SK-N-MC (cell line): ENCODE measurements at regions not wholly inside any gene's neighbourhood (a gene's known extent, or its start where the extent isn't known, plus 50 kb on each side); places are given as distances from the start of the nearest gene placed in this dataset.

ENCODE experiments used
- DNase-seq: peaks from one replicate; pipeline ENCODE4 v3.0.0-alpha.2; 2011; ENCODE audit warnings: low read depth, low spot score
- H3K27ac ChIP-seq: fragments of 200-600 bp; sonication (generic); 2 replicates; pipeline ENCODE4 v1.5.1; 2016; ENCODE audit warnings: mixed run types
- H3K36me3 ChIP-seq: fragments of 200-600 bp; sonication (generic); 2 replicates; pipeline ENCODE4 v1.6.1; 2017; ENCODE audit warnings: antibody characterized with exemption, low read length, mixed read lengths; ENCODE audit not compliant: insufficient read depth
- H3K4me3 ChIP-seq: fragments of 200-600 bp; sonication (generic); 2 replicates; pipeline ENCODE4 v1.5.1; 2016
- H3K9ac ChIP-seq: fragments of 200-600 bp; sonication (generic); 2 replicates; pipeline ENCODE4 v1.8.0; 2017; ENCODE audit warnings: mixed run types, mixed read lengths; ENCODE audit not compliant: insufficient read length
- H3K9me3 ChIP-seq: fragments of 200-600 bp; sonication (generic); 2 replicates; pipeline ENCODE4 v1.6.1; 2017; ENCODE audit warnings: low read depth, mild to moderate bottlenecking, antibody characterized with exemption, low read length, moderate library complexity, mixed read lengths
- EZH2 ChIP-seq: fragments of 200-600 bp; sonication (generic); IDR thresholded peaks from one replicate; pipeline ENCODE4 v1.6.1; 2017; ENCODE audit warnings: antibody characterized with exemption
- FOXP2 ChIP-seq: optimal IDR thresholded peaks from 2 replicates; pipeline ENCODE3; 2011; ENCODE audit warnings: mild to moderate bottlenecking, moderate library complexity; ENCODE audit not compliant: insufficient read depth; ENCODE audit errors: extremely low read length, control extremely low read depth
- POLR2AphosphoS5 ChIP-seq: IDR thresholded peaks from 2 replicates; pipeline ENCODE4 v1.6.1; 2012; ENCODE audit warnings: mild to moderate bottlenecking, low read depth, low read length, borderline replicate concordance

DNA sequence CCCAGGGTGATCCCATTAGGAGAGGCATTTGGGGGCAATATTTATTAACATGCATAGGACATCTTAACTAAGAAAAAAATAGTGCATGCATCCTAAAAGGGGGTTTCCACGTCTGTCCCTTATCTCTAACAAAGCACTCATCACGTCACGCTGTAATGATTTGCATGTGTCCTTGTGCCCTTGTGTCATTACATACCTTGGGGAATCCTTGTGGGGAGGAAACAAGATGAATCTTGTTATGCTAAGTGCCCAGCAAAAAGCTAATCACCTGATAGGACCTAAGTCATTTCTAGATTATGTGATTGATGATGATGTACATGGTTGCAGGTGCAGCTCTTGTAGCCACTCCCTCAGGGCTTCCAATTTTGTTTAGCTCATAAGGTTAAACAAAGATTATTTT, 250.9 kb downstream of the FBXO15 start:
- no peaks in the 10 kb centered on the region for H3K9me3 ChIP-seq
- H3K9ac ChIP-seq: no peak overlapping the region
- H3K36me3 ChIP-seq: no peaks in the 10 kb centered on the region
- DNase-seq: no peak
- no peak overlapping the region for H3K4me3 ChIP-seq
- no peak for TF ChIP-seq EZH2
- TF ChIP-seq POLR2AphosphoS5: no peak
- no peak for TF ChIP-seq FOXP2
- no peak overlapping the region for H3K27ac ChIP-seq

DNA sequence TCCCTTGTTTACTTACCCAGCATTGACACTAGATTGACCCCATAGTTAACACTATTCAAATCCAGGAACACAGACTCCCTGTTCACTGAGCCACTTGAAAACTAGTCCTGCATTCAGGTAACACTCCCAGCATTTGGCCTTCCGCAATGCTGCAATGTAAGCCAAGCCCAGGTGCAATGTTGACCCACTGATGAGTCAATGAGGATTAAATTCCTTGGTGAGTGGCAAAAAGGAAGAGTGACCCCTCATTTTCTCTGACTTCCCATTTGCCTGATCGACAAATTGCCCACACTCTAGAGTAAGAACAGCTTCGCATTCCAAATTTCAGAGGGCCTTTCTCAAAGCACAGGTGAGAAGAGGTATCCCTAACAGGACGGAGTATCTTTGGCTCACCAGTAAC, 251.9 kb downstream of the FBXO15 start:
- Histone ChIP-seq H3K9me3 (no peaks in the 10 kb centered on the region), H3K4me3 (no peak overlapping the region), H3K27ac (no peak overlapping the region), H3K9ac (no peak overlapping the region), H3K36me3 (no peaks in the 10 kb centered on the region)
- DNase-seq: no peak
- TF ChIP-seq EZH2 (no peak), POLR2AphosphoS5 (no peak), FOXP2 (no peak)

DNA sequence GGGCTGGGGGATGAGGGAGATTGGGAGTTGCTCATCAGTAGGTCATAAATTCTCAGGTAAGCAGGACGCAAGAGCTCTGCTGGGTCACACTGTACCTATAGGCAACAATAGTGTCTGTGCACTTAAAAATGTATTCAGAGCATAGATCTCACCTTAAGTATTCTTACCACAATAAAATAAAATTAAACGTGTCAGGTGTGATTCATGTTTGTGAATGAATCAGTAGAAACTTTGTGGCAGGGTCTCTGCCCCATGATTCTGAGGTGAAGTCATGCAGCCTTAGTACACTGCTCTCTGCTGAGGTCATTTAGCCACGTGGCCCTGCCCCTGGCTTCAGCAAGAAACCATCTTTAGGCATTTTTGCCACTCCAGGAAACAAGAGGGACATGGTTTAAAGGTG, 253.8 kb downstream of the FBXO15 start:
- Histone ChIP-seq H3K27ac (no peak overlapping the region), H3K36me3 (no peaks in the 10 kb centered on the region), H3K4me3 (no peak overlapping the region), H3K9me3 (no peaks in the 10 kb centered on the region), H3K9ac (no peak overlapping the region)
- TF ChIP-seq FOXP2 (no peak), EZH2 (no peak), POLR2AphosphoS5 (no peak)
- DNase-seq: no peak

DNA sequence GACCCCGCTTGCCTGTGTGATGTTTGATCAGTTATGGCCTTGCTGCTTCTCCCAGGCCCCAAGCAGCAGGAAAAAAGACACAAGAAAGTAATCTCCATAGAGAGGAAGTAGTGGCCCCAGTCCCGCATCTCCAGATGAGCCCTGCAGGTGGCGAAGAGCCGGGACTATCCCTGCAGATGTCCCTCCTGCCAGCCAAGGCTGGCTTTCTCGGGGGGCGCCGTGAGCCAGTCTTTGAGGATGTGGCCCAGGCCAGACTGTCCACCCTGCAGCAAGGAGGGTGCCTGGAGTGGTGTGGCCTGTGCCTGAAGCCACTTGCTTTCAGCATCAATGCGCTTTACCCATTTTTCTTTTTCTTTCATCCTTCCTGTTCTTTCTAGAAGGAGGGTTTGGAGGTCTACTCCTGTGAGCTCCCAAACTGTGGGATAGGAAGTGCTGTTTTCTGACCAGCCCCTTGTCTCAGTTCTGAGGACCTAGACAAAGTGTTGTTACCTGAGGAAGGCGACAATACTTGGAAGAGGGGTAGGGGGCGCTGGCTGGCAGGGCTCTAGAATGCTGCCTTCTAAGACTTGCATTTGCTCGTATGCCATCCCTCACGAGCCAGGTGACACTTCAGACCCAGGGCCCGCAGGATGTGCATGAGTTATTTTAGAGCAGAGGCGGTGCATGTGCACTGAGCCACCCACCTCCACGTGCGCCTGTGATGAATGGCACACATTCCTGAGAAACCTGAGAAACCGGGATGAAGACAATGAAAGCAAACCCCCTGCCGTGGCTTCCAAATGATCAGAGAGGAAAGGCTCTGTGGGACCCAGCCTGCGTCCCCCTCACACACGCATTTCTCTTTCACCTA, 255.8 kb downstream of the FBXO15 start:
- no peak for DNase-seq
- H3K4me3 ChIP-seq: no peak overlapping the region
- H3K27ac ChIP-seq: no peak overlapping the region
- TF ChIP-seq POLR2AphosphoS5 (no peak), EZH2 (no peak), FOXP2 (no peak)
- H3K9ac ChIP-seq: no peak overlapping the region
- no peaks in the 10 kb centered on the region for H3K9me3 ChIP-seq
- H3K36me3 ChIP-seq: no peaks in the 10 kb centered on the region

DNA sequence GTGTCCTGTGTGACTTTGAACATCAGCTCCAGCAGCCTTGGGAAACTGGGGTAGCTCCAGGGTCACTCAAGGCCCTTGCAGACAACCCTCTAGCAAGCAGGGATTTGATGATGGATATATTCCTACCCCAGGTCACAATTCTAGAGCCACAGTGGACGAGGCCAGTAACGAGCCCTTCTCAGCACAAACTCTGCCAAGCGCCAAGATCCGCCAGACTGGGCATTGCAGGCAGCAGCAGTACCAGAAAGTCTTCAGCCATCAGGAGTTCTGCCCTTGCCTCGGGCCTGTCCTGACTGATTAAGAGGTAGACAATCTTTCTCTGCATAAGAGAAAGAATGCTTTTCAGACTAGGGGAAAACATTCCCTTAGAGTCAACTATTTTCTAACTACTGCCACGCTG, 259.1 kb downstream of the FBXO15 start:
- TF ChIP-seq POLR2AphosphoS5: no peak
- TF ChIP-seq FOXP2: no peak
- TF ChIP-seq EZH2: no peak
- DNase-seq: no peak
- Histone ChIP-seq H3K36me3 (no peaks in the 10 kb centered on the region), H3K9ac (no peak overlapping the region), H3K4me3 (no peak overlapping the region), H3K9me3 (no peaks in the 10 kb centered on the region), H3K27ac (no peak overlapping the region)

DNA sequence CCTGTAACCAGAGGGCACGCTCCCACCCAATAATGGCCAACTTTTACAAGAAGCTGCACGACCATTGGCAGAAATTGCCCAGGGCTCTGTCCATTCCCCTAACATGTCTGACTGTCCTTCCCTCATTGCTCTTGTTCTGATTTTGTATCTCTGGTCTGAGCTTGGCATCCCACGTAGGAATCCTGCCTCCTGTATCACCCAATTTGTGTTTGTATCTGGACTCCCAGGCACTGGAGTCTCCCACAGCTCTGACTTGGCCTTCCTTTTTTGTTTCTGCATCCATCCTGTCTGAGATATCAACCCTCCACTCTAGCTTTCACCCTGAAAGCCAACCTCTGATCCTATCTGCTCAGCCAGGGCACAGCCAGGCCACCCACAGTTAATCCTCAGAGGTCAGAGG, 259.8 kb downstream of the FBXO15 start:
- no peaks in the 10 kb centered on the region for H3K36me3 ChIP-seq

DNA sequence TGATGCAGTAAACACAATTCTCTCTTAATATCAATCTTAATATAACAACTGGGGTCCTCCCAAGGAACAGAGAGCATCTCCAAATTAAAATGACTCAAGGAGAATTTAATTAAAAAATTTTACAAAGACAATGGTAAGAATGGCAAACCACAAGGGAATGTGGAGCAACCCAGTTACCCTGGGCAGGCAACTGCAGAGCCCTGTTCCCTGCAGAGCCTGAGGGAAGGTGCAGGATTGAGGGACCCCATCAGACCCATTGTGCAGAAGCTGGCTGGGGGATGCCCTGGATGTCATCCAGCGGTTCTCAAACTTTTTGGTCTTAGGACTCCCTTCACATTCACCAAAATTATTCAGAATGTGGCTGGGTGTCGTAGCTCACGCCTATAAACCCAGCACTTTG, 262.8 kb downstream of the FBXO15 start:
- H3K4me3 ChIP-seq: no peak overlapping the region
- H3K9me3 ChIP-seq: no peaks in the 10 kb centered on the region
- H3K9ac ChIP-seq: no peak overlapping the region
- H3K36me3 ChIP-seq: no peaks in the 10 kb centered on the region
- TF ChIP-seq FOXP2: no peak
- TF ChIP-seq EZH2: no peak
- TF ChIP-seq POLR2AphosphoS5: no peak
- no peak overlapping the region for H3K27ac ChIP-seq
- no peak for DNase-seq

More for the DNA sequence above, 259.8 kb downstream of the FBXO15 start:
- no peak for DNase-seq
- Histone ChIP-seq H3K4me3 (no peak overlapping the region), H3K9ac (no peak overlapping the region), H3K9me3 (no peaks in the 10 kb centered on the region), H3K27ac (no peak overlapping the region)
- TF ChIP-seq EZH2 (no peak), FOXP2 (no peak), POLR2AphosphoS5 (no peak)

DNA sequence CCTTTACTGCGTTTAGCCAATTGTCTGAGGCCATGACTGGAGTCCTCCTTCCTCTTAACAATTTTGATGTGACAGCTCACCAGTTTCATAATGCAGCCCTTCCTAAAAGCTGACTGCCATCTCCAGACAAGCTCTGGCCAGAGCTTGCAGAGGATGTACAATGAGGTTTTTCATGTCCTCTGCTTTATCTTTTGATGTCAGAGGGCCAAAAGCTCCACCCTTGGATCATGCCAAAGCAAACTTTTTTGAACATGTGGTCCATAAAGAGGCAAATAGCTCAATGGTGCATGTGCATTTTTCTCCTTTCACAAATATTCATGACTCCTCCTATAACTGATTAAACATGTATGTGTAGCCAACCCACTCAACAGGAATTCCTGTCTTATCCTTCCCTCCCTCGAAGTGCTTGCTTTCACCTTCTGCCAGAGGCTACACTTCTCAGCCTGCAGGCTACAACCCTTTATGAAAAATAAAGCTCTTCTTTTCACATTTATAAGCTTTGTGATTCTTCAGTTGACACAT, 266.2 kb downstream of the FBXO15 start:
- DNase-seq: no peak
- H3K9me3 ChIP-seq: no peaks in the 10 kb centered on the region
- no peak overlapping the region for H3K9ac ChIP-seq
- H3K4me3 ChIP-seq: no peak overlapping the region
- TF ChIP-seq POLR2AphosphoS5 (no peak), FOXP2 (no peak), EZH2 (no peak)
- no peaks in the 10 kb centered on the region for H3K36me3 ChIP-seq
- no peak overlapping the region for H3K27ac ChIP-seq
